Right cardiac atrium (tissue), 5 donors: ENCODE measurements at regions not wholly inside any gene's neighbourhood (a gene's known extent, or its start where the extent isn't known, plus 50 kb on each side); places are given as distances from the start of the nearest gene placed in this dataset.

Source experiments
- ATAC-seq, 2 donors: fragments of 200-7000 bp; cut with Tn5 transposase; one replicate each; pipeline versions ENCODE4 v1.8.0 to v1.9.1; 2020; ENCODE audit warnings: moderate library complexity in 2 of 2, mild to moderate bottlenecking in 1 of 2
- DNase-seq, 3 donors: peaks; one replicate each; pipeline ENCODE4 v3.0.0-alpha.2; 2020
- H3K27ac ChIP-seq: one replicate; pipeline ENCODE4 v1.5.1; 2013; ENCODE audit warnings: mild to moderate bottlenecking, low read length, control low read depth, moderate library complexity
- H3K27me3 ChIP-seq: one replicate; pipeline ENCODE4 v1.6.1; 2013; ENCODE audit not compliant: control insufficient read depth, insufficient read depth
- H3K4me1 ChIP-seq: one replicate; pipeline ENCODE4 v1.6.1; 2013; ENCODE audit warnings: low read length; ENCODE audit not compliant: control insufficient read depth, insufficient read depth
- H3K4me3 ChIP-seq: one replicate; pipeline ENCODE4 v1.5.1; 2013; ENCODE audit warnings: low read length, control low read depth
- H3K9me3 ChIP-seq: one replicate; pipeline ENCODE4 v1.6.1; 2013; ENCODE audit warnings: low read length; ENCODE audit not compliant: control insufficient read depth
- WGBS: extraction: QIAGEN DNeasy Blood & Tissue Kit; methylation state at CpG from one replicate; pipeline ENCODE4 v1.1.7; 2013; 5-methylcytosine and 5-hydroxymethylcytosine counted together
- intact Hi-C, 4 donors: fragments of 100-400 bp; cut with DNase I; formaldehyde crosslinking; loops; one replicate each; pipeline versions ENCODE4 v1.11.0 to v1.14.0; 2022 to 2023
- donor health status: healthy with polysubstance abuse.
- donor health status: DM: no; HTN: yes; CAD: no.
- donor health status: DM: no; HTN: no; CAD: no.
- donor health status: DM: no; HTN: yes; CAD: no; lungs with severe emphysema.
- donor health status: DM: yes; HTN: yes; CAD: no.

DNA sequence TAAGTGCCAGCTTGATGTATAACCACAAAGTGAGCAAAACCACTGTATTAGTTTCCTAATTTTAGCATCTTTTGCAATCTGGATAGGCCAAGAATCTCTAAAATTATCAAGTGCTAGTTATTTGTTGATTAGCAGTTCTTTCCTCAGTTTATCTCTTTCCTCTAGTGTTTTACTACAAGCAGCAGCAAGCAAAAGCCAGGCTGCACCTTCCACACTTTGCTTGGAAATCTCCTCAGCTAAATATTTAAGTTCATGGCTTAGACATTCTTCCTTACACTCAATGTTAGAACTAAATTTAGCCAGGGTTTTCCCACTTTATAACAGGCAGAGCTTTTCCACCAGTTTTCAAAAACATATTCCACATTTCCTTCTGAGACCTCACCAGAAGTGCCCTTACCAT is 85.7 kb upstream of the BMPER start:
- no peaks in the 10 kb centered on the region for H3K4me1 ChIP-seq
- no peak for DNase-seq
- intact Hi-C loops, result no loop called here
- no peak for ATAC-seq
- H3K27ac ChIP-seq, result no peak overlapping the region
- H3K4me3 ChIP-seq, result no peak overlapping the region
- no peaks in the 10 kb centered on the region for H3K9me3 ChIP-seq
- no peaks in the 10 kb centered on the region for H3K27me3 ChIP-seq

DNA sequence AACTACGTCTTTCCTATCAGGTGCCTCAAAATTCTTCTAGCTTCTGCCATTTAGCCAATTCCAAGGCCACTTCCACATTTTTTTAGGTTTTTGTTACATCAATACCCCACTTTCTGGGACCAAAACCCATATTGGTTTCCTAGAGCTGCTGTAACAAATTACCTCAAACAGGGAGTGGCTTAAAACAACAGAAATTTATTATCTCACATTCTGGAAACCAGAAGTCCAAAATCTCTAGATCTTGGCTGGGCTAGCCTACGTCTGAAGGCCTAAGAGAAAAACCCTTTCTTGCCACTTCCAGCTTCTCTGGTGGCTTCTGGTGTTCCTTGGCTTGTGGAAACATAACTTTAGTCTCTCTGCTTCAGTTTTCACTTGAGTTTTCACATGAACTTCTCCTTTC is 85.1 kb upstream of the BMPER start:
- WGBS, result 80% methylated on average over 2 of the region's 2 CpGs
- no peak for ATAC-seq

DNA sequence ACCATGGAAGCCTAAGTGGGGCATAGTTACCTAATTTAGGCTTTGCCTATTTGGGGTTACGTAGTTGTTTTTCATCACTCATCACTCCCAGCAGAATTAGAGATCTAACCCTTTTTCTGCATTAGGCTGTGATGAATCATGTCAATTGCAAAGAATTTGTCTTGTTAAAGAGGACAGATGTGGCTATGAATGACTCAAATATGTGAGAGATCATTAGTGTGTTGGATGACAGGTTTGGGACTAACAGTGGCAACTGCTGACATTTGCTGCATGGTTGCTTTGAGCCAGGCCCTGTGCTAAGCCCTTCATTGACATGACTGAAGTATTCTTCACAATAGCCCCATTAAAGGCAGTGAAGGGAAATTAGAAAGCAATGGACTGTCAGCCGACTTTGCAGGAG is 83.4 kb upstream of the BMPER start:
- 93% methylated on average over 2 of the region's 2 CpGs for WGBS
- no peaks in the 10 kb centered on the region for H3K9me3 ChIP-seq
- intact Hi-C loops, result no loop called here
- no peaks in the 10 kb centered on the region for H3K4me1 ChIP-seq
- H3K4me3 ChIP-seq, result no peak overlapping the region
- H3K27me3 ChIP-seq, result no peaks in the 10 kb centered on the region
- DNase-seq, result no peak
- no peak overlapping the region for H3K27ac ChIP-seq
- no peak for ATAC-seq

More for the DNA sequence above, 85.1 kb upstream of the BMPER start:
- H3K27me3 ChIP-seq, result no peaks in the 10 kb centered on the region
- no peak overlapping the region for H3K4me3 ChIP-seq
- intact Hi-C loops, result no loop called here
- no peak overlapping the region for H3K27ac ChIP-seq
- H3K4me1 ChIP-seq, result no peaks in the 10 kb centered on the region
- DNase-seq, result no peak
- no peaks in the 10 kb centered on the region for H3K9me3 ChIP-seq

DNA sequence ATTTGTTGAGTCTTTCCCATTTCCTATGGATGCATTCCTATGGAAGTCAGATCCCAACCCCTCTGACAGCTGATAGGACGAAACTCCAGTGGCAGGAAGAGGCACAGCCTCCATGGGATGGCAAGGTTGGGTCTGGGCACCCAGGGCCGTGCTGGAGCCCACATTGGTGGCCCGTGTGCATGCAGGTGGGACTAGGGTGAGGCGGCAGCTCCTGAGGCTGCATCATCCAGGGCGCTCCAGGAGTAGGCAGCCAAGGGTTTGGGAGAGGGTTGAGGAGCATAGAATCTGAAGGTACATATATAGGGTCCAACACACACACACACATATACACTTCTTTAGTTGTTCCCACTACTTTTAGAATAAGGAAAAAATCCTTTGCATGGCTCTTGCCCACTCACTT is 81.4 kb upstream of the BMPER start:
- H3K9me3 ChIP-seq, result no peaks in the 10 kb centered on the region
- WGBS, result 95% methylated on average over 5 of the region's 5 CpGs
- DNase-seq (no peak), ATAC-seq (no peak)
- H3K27ac ChIP-seq, result no peak overlapping the region
- H3K27me3 ChIP-seq, result no peaks in the 10 kb centered on the region
- H3K4me1 ChIP-seq, result no peaks in the 10 kb centered on the region
- intact Hi-C loops, result no loop called here
- H3K4me3 ChIP-seq, result no peak overlapping the region

DNA sequence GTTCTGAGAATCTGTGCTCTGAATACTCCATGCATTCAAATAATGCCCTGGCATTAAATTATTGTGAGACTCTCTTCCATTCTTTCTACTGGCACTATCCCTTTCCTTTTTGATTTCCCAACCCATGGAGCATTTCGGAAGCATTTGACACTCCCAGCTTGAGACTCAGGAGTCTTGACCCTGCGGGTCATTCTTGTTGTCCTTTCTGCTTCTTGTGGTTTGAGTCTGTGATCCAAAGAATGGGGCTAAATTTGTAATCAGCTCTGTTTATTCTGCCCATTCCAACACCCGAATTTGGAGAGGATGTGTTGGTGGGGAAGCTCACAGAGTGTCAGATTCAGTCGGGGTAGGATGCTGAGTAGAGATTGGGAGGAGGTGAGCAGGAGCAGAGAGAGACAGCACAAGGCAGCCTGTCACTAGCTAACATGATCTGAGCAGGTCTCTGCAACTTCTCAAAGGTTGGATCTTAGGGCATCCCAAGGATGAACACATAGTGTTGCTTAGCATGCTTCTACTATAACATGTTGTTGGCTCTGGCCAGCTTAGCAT is 80.4 kb upstream of the BMPER start:
- H3K27ac ChIP-seq, result no peak overlapping the region
- no peaks in the 10 kb centered on the region for H3K4me1 ChIP-seq
- intact Hi-C loops, result no loop called here
- no peaks in the 10 kb centered on the region for H3K9me3 ChIP-seq
- no peak overlapping the region for H3K4me3 ChIP-seq
- no peak for DNase-seq
- no peaks in the 10 kb centered on the region for H3K27me3 ChIP-seq
- 49% methylated on average over 4 of the region's 4 CpGs for WGBS
- ATAC-seq, result peak in 1 of 2 donors; percentile 39

DNA sequence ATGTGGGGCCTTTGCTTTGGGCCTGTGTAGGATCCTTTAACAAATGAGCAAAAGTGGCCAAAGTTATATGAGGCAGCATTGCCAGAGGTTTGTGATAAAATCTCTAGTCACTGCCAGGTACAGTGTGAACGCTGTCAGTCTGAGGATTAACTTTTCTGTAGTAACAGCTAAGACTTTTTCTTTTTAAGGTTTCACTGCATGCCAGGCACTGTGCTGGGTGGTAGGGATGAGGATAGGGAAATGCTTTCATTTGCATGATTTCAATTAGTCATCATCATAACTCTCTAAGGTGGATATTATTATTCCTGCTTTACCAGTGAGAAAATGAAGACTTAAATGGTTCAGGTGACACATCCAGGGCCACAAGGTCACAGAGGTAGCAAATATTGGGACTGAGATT is 79.7 kb upstream of the BMPER start:
- ATAC-seq, result no peak
- Histone ChIP-seq H3K4me1 (no peaks in the 10 kb centered on the region), H3K27me3 (no peaks in the 10 kb centered on the region), H3K9me3 (no peaks in the 10 kb centered on the region), H3K4me3 (no peak overlapping the region), H3K27ac (no peak overlapping the region)
- DNase-seq, result no peak
- intact Hi-C loops, result no loop called here
- WGBS, result 49% methylated on average over 1 of the region's 1 CpG

GRCh38 chr7:33829536-33829935 is 75.8 kb upstream of the BMPER start:
- no peaks in the 10 kb centered on the region for H3K9me3 ChIP-seq
- DNase-seq, result no peak
- no peak overlapping the region for H3K27ac ChIP-seq
- no peak overlapping the region for H3K4me3 ChIP-seq
- no peaks in the 10 kb centered on the region for H3K4me1 ChIP-seq
- no peak for ATAC-seq
- 89% methylated on average over 4 of the region's 4 CpGs for WGBS
- H3K27me3 ChIP-seq, result no peaks in the 10 kb centered on the region
- intact Hi-C loops, result no loop called here

DNA sequence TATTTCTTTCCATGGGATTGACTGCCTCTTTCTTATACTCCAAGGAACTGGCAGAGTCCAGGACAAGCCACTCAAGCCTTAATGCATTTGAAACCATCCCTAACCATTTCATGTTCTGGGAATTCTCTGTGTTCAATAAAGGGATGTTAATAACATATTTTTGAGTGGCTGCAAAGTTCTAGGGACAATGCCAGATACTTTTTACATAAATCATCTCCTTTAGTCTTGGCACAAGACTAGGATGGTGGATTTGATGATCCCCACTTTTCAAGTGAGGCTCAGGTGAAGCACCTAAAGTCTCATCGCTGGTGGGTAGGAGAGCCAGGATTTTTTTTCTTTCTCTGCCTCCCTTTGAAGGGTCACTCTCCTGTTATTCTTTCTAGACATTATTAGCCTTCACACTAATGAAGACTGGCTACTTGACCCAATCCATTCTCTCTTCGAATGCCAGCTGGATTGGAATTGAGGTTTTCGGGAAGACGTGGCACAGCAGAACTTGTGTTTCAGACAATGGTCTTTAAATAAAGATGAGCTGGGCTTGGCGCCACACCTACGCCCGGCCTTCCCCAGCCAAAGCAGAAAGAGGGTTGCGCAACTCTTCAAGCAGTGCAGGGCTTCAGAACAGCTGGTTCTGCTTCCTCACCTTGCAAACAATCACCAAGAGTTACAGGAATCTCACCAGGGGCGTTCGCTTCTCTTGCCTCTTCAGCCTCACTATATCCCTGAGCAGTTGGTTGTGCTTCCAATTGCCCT is 73.8 kb upstream of the BMPER start:
- H3K27ac ChIP-seq, result no peak overlapping the region
- intact Hi-C loops, result no loop called here
- DNase-seq (peak in 1 of 3 donors; percentile 72), ATAC-seq (peak in 1 of 2 donors; percentile 40)
- no peaks in the 10 kb centered on the region for H3K27me3 ChIP-seq
- H3K9me3 ChIP-seq, result no peaks in the 10 kb centered on the region
- no peak overlapping the region for H3K4me3 ChIP-seq
- no peaks in the 10 kb centered on the region for H3K4me1 ChIP-seq
- 82% methylated on average over 10 of the region's 10 CpGs for WGBS

GRCh38 chr7:33832271-33832721 is 73.0 kb upstream of the BMPER start:
- no peak overlapping the region for H3K27ac ChIP-seq
- H3K9me3 ChIP-seq, result peaks cover 2% of the 10 kb centered on the region
- no peaks in the 10 kb centered on the region for H3K4me1 ChIP-seq
- WGBS, result 68% methylated on average over 7 of the region's 7 CpGs
- DNase-seq, result no peak
- no peak for ATAC-seq
- H3K4me3 ChIP-seq, result no peak overlapping the region
- intact Hi-C loops, result no loop called here
- H3K27me3 ChIP-seq, result no peaks in the 10 kb centered on the region

DNA sequence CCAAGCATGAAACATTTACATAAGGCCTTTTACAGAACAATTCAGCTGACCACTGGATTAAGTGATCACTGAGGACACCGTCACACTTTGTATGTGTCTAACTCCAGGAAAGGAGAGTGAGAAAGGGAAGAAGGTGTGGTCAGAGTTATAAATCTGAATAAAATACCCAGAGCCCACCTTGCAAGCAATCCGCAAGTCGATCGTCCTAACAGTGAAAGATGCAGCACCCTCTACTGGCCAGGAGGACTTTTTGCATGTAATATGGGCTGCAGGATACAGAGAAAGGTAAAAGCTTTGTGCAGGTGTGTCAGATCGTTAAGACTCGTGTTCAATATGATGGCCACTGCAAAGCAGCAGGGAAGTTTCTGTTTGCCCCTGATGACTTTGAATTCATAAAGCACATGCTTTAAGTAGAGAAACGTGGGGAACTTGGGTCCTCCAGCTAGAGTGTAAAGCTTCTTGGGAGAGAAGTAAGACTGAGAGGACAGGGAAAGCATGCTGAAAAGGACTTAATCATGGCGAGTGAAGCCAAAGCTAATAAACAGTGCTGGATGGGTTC is 68.5 kb upstream of the BMPER start:
- ATAC-seq (no peak), DNase-seq (no peak)
- H3K27ac ChIP-seq, result no peak overlapping the region
- no peaks in the 10 kb centered on the region for H3K27me3 ChIP-seq
- peaks cover 2% of the 10 kb centered on the region for H3K9me3 ChIP-seq
- no peak overlapping the region for H3K4me3 ChIP-seq
- 93% methylated on average over 8 of the region's 8 CpGs for WGBS
- intact Hi-C loops, result no loop called here
- no peaks in the 10 kb centered on the region for H3K4me1 ChIP-seq

- ATAC-seq, result no peak
- Histone ChIP-seq H3K4me1 (no peaks in the 10 kb centered on the region), H3K9me3 (peaks cover 2% of the 10 kb centered on the region), H3K4me3 (no peak overlapping the region), H3K27ac (no peak overlapping the region), H3K27me3 (no peaks in the 10 kb centered on the region)
- 88% methylated on average over 14 of the region's 14 CpGs for WGBS
- intact Hi-C loops, result no loop called here
- no peak for DNase-seq
Measured at GRCh38 chr7:33837356-33837851, 67.9 kb upstream of the BMPER start.
